ENCODE measurements at regions not wholly inside any gene's neighbourhood (a gene's known extent, or its start where the extent isn't known, plus 50 kb on each side); places are given as distances from the start of the nearest gene placed in this dataset.

DNA sequence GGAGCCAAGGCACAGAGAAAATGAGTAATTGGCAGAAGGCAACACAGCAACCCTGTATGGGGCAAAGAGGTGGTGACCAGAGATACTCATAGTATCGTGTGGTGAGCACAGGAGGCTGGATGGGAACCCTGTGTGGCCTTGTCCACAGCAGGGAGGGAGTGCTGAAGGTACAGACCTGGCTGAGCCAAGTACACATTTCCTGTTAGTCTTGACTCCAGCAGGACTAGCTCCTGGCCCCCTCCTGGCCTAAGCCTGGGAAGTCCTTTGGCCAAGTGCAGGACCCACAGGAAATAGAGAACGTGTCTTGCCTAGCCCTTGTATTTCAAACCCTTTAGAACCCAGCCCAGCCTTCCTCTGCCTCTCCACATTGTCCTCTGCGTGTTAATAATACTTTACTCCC lies 289.8 kb upstream of the PWP1 start (continued):
- TF ChIP-seq, protein P1, sequence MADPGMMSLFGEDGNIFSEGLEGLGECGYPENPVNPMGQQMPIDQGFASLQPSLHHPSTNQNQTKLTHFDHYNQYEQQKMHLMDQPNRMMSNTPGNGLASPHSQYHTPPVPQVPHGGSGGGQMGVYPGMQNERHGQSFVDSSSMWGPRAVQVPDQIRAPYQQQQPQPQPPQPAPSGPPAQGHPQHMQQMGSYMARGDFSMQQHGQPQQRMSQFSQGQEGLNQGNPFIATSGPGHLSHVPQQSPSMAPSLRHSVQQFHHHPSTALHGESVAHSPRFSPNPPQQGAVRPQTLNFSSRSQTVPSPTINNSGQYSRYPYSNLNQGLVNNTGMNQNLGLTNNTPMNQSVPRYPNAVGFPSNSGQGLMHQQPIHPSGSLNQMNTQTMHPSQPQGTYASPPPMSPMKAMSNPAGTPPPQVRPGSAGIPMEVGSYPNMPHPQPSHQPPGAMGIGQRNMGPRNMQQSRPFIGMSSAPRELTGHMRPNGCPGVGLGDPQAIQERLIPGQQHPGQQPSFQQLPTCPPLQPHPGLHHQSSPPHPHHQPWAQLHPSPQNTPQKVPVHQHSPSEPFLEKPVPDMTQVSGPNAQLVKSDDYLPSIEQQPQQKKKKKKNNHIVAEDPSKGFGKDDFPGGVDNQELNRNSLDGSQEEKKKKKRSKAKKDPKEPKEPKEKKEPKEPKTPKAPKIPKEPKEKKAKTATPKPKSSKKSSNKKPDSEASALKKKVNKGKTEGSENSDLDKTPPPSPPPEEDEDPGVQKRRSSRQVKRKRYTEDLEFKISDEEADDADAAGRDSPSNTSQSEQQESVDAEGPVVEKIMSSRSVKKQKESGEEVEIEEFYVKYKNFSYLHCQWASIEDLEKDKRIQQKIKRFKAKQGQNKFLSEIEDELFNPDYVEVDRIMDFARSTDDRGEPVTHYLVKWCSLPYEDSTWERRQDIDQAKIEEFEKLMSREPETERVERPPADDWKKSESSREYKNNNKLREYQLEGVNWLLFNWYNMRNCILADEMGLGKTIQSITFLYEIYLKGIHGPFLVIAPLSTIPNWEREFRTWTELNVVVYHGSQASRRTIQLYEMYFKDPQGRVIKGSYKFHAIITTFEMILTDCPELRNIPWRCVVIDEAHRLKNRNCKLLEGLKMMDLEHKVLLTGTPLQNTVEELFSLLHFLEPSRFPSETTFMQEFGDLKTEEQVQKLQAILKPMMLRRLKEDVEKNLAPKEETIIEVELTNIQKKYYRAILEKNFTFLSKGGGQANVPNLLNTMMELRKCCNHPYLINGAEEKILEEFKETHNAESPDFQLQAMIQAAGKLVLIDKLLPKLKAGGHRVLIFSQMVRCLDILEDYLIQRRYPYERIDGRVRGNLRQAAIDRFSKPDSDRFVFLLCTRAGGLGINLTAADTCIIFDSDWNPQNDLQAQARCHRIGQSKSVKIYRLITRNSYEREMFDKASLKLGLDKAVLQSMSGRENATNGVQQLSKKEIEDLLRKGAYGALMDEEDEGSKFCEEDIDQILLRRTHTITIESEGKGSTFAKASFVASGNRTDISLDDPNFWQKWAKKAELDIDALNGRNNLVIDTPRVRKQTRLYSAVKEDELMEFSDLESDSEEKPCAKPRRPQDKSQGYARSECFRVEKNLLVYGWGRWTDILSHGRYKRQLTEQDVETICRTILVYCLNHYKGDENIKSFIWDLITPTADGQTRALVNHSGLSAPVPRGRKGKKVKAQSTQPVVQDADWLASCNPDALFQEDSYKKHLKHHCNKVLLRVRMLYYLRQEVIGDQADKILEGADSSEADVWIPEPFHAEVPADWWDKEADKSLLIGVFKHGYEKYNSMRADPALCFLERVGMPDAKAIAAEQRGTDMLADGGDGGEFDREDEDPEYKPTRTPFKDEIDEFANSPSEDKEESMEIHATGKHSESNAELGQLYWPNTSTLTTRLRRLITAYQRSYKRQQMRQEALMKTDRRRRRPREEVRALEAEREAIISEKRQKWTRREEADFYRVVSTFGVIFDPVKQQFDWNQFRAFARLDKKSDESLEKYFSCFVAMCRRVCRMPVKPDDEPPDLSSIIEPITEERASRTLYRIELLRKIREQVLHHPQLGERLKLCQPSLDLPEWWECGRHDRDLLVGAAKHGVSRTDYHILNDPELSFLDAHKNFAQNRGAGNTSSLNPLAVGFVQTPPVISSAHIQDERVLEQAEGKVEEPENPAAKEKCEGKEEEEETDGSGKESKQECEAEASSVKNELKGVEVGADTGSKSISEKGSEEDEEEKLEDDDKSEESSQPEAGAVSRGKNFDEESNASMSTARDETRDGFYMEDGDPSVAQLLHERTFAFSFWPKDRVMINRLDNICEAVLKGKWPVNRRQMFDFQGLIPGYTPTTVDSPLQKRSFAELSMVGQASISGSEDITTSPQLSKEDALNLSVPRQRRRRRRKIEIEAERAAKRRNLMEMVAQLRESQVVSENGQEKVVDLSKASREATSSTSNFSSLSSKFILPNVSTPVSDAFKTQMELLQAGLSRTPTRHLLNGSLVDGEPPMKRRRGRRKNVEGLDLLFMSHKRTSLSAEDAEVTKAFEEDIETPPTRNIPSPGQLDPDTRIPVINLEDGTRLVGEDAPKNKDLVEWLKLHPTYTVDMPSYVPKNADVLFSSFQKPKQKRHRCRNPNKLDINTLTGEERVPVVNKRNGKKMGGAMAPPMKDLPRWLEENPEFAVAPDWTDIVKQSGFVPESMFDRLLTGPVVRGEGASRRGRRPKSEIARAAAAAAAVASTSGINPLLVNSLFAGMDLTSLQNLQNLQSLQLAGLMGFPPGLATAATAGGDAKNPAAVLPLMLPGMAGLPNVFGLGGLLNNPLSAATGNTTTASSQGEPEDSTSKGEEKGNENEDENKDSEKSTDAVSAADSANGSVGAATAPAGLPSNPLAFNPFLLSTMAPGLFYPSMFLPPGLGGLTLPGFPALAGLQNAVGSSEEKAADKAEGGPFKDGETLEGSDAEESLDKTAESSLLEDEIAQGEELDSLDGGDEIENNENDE (IDR thresholded peaks at IDR 0.05; ENCODE audit: insufficient replicate concordance, low read length): no peak
- TF ChIP-seq CREB1 (IDR thresholded peaks at IDR 0.05) (no peak), NRF1 (IDR thresholded peaks at IDR 0.05; ENCODE audit: low read depth, low read length) (no peak)

Data from H1 (cell line).